Upper lobe of left lung (tissue), 6 donors: ENCODE measurements at regions not wholly inside any gene's neighbourhood (a gene's known extent, or its start where the extent isn't known, plus 50 kb on each side); places are given as distances from the start of the nearest gene placed in this dataset.

Experiments used
- ATAC-seq, 2 donors: fragments of 200-7000 bp; cut with Tn5 transposase; one replicate each; pipeline ENCODE4 v1.9.1; 2022; ENCODE audit warnings: mild to moderate bottlenecking in 2 of 2, moderate library complexity in 2 of 2; ENCODE audit not compliant: low FRiP score in 2 of 2
- DNase-seq, 2 donors: peaks; one replicate each; pipeline ENCODE4 v3.0.0-alpha.2; 2019 to 2020
- H3K27ac ChIP-seq, 4 donors: fragments of 200-600 bp; sonication (generic); one replicate each; pipeline ENCODE4 v1.5.1; 2016 to 2019
- H3K27me3 ChIP-seq, 4 donors: fragments of 200-600 bp; sonication (generic); one replicate each; pipeline ENCODE4 v1.5.1; 2017 to 2019
- H3K36me3 ChIP-seq, 4 donors: fragments of 200-600 bp; sonication (generic); one replicate each; pipeline ENCODE4 v1.5.1; 2016 to 2019
- H3K4me1 ChIP-seq, 4 donors: fragments of 200-600 bp; sonication (generic); one replicate each; pipeline ENCODE4 v1.5.1; 2018 to 2019
- H3K4me3 ChIP-seq, 4 donors: fragments of 200-600 bp; sonication (generic); one replicate each; pipeline ENCODE4 v1.5.1; 2017 to 2019; ENCODE audit warnings: mild to moderate bottlenecking in 2 of 4, moderate library complexity in 1 of 4
- H3K9me3 ChIP-seq, 4 donors: fragments of 200-600 bp; sonication (generic); one replicate each; pipeline ENCODE4 v1.5.1; 2018 to 2019
- CTCF ChIP-seq, 6 experiments: fragments of 450-650 bp in 4 of 6; fragments of 200-600 bp in 2 of 6; sonication (generic) in 2 of 6; IDR thresholded peaks; one replicate each; pipeline ENCODE4 v1.5.1; 2016 to 2019; ENCODE audit warnings: antibody characterized with exemption in 6 of 6
- EP300 ChIP-seq, 4 donors: sonication (generic); formaldehyde crosslinking; IDR thresholded peaks; one replicate each; pipeline ENCODE4 v1.5.1; 2017; ENCODE audit warnings: antibody characterized with exemption in 4 of 4, control low read depth in 2 of 4
- POLR2A ChIP-seq, 4 donors: fragments of 450-650 bp; IDR thresholded peaks; one replicate each; pipeline ENCODE4 v1.5.1; 2016 to 2017; ENCODE audit warnings: antibody characterized with exemption in 4 of 4, mild to moderate bottlenecking in 2 of 4
- POLR2AphosphoS5 ChIP-seq, 2 donors: sonication (generic); formaldehyde crosslinking; IDR thresholded peaks; one replicate each; pipeline ENCODE4 v1.5.1; 2017; ENCODE audit warnings: antibody characterized with exemption in 2 of 2
- WGBS, 2 donors: methylation state at CpG; one replicate each; pipeline ENCODE4 v1.1.5; 2017 to 2018; 5-methylcytosine and 5-hydroxymethylcytosine counted together
- donor health status: DM: no; HTN: no; CAD: no; lungs with moderate emphysema.
- donor health status: DM: no; HTN: yes; CAD: no; lungs with severe emphysema.

DNA sequence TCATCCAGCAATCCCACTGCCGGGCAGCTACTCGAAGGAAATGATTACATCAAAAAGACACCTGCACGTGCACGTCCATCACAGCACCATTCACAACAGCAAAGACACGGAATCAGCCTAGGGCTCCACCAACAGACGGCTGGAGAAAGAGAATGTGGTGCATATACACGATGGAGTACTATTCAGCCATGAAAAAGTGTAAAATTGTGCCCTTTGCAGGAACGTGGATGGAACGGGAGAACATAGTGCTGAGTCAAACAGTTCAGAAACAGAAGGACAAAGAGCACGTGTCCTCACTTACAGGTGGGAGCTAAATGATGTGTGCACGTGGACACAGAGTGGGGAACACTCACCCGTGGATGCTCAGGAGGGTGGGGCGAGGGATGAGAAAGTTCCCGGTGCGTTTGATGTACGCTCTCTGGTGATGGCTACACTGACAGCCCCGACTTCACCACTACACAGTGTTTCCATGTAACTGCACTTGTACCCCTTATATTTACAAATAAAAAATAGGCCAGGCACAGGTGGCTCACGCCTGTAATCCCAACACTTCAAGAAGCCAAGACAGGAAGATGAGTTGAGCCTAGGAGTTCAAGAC lies 92.0 kb downstream of the PDGFA start:
- no peak for DNase-seq
- Histone ChIP-seq H3K27ac (no peak overlapping the region), H3K36me3 (no peaks in the 10 kb centered on the region), H3K27me3 (no peaks in the 10 kb centered on the region), H3K4me1 (no peaks in the 10 kb centered on the region), H3K9me3 (no peaks in the 10 kb centered on the region), H3K4me3 (no peak overlapping the region)
- 95 to 96% methylated on average over 18 of the region's 18 CpGs for WGBS, 2 donors
- TF ChIP-seq POLR2AphosphoS5 (IDR thresholded peaks at IDR 0.05) = no peak
- TF ChIP-seq CTCF (IDR thresholded peaks at IDR 0.05) = no peak
- no peak for TF ChIP-seq POLR2A (IDR thresholded peaks at IDR 0.05)
- no peak for TF ChIP-seq EP300 (IDR thresholded peaks at IDR 0.05)
- ATAC-seq = no peak

DNA sequence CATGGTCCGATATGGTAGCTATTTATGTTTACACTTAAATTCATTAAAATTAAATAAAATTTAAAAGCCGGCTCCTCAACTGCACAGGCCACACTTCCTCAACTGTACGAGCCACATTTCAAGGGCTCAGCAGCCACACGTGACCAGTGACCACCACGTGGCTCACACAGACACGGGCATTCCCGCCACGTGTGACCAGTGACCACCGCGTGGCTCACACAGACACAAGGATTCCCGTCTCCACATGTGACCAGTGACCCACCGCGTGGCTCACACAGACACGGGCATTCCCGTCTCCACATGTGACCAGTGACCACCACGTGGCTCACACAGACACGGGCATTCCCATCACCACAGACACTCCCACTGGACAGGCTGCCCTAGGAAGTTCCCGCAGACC lies 91.3 kb downstream of the PDGFA start:
- Histone ChIP-seq H3K27ac (no peak overlapping the region), H3K4me3 (no peak overlapping the region), H3K36me3 (no peaks in the 10 kb centered on the region), H3K4me1 (no peaks in the 10 kb centered on the region), H3K9me3 (no peaks in the 10 kb centered on the region), H3K27me3 (no peaks in the 10 kb centered on the region)
- TF ChIP-seq CTCF (IDR thresholded peaks at IDR 0.05) = no peak
- no peak for TF ChIP-seq POLR2AphosphoS5 (IDR thresholded peaks at IDR 0.05)
- TF ChIP-seq EP300 (IDR thresholded peaks at IDR 0.05) = no peak
- TF ChIP-seq POLR2A (IDR thresholded peaks at IDR 0.05) = no peak
- peak in 1 of 2 donors; percentile 48 for DNase-seq
- WGBS, 2 donors = 94 to 95% methylated on average over 12 to 18 of the region's 18 CpGs
- no peak for ATAC-seq

- ATAC-seq = no peak
- H3K4me3 ChIP-seq = no peak overlapping the region
- no peaks in the 10 kb centered on the region for H3K27me3 ChIP-seq
- H3K9me3 ChIP-seq = no peaks in the 10 kb centered on the region
- peak in 1 of 2 donors; percentile 64 for DNase-seq
- H3K36me3 ChIP-seq = no peaks in the 10 kb centered on the region
- H3K4me1 ChIP-seq = no peaks in the 10 kb centered on the region
- 91 to 93% methylated on average over 37 to 48 of the region's 48 CpGs for WGBS, 2 donors
- no peak for TF ChIP-seq CTCF (IDR thresholded peaks at IDR 0.05)
- no peak for TF ChIP-seq EP300 (IDR thresholded peaks at IDR 0.05)
- no peak overlapping the region for H3K27ac ChIP-seq
Measured at GRCh38 chr7:428927-429827, 90.5 kb downstream of the PDGFA start.

GRCh38 chr7:429828-430180 lies 89.8 kb downstream of the PDGFA start:
- Histone ChIP-seq H3K27ac (no peak overlapping the region), H3K27me3 (no peaks in the 10 kb centered on the region), H3K9me3 (no peaks in the 10 kb centered on the region), H3K4me3 (no peak overlapping the region), H3K4me1 (peaks cover 0 to 2% (median 0%) of the 10 kb centered on the region in 4 donors), H3K36me3 (no peaks in the 10 kb centered on the region)
- WGBS, 2 donors = 91 to 97% methylated on average over 14 to 20 of the region's 20 CpGs
- TF ChIP-seq POLR2AphosphoS5 (IDR thresholded peaks at IDR 0.05) = no peak
- TF ChIP-seq POLR2A (IDR thresholded peaks at IDR 0.05) = no peak
- no peak for TF ChIP-seq EP300 (IDR thresholded peaks at IDR 0.05)
- TF ChIP-seq CTCF (IDR thresholded peaks at IDR 0.05) = no peak
- ATAC-seq (no peak), DNase-seq (peak in 1 of 2 donors; percentile 70)
